ENCODE measurements at regions not wholly inside any gene's neighbourhood (a gene's known extent, or its start where the extent isn't known, plus 50 kb on each side); places are given as distances from the start of the nearest gene placed in this dataset.

DNA sequence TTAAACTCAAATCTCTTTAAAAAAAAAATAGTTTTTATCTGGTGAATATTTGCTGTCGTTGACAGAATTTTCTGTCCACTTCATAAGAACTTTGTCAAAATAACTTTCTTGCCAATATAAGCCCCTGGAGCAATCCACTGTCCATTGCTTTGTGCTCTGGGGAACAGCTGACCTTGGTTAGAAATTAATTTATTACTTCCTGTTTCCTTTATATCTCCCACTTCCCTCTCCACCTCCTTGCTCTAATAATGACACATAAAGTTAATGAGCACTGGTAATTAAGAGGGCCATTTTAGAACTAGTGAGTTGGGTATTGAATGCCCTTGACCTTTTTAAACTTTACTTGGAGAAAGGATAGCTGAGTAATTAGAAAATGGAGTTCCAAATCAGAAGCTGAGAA is 151.3 kb upstream of the LEF1 start:
- no peak overlapping the region for H3K4me3 Mint-ChIP-seq
- no peaks in the 10 kb centered on the region for H3K27me3 ChIP-seq (ENCODE audit: control insufficient read depth in 2 of 2, insufficient read depth in 2 of 2, low read length in 2 of 2)
- H3K27ac ChIP-seq (ENCODE audit: low read depth in 1 of 2, low read length in 2 of 2), result no peak overlapping the region
- no peaks in the 10 kb centered on the region for H3K79me2 ChIP-seq (ENCODE audit: insufficient read depth, low read length)
- H3K4me3 ChIP-seq (replicated peaks in 1 of 3; ENCODE audit: low read depth in 2 of 3, low read length in 3 of 3), result no peak overlapping the region
- H3K4me2 ChIP-seq (replicated peaks; ENCODE audit: extremely low read depth, low read length, poor library complexity, severe bottlenecking), result no peak overlapping the region
- H3K27me3 Mint-ChIP-seq (ENCODE audit: low read depth in 3 of 3), result no peaks in the 10 kb centered on the region
- peaks cover 0 to 6% of the 10 kb centered on the region in 2 donors for H3K9me3 ChIP-seq (replicated peaks in 1 of 2; ENCODE audit: control insufficient read depth in 1 of 2, insufficient read depth in 1 of 2, low read length in 2 of 2)
- peaks cover 0 to 7% (median 2%) of the 10 kb centered on the region in 7 donors for H3K9me3 Mint-ChIP-seq
- intact Hi-C loops (cut with micrococcal nuclease), result no loop called here
- no peaks in the 10 kb centered on the region for H3K4me1 ChIP-seq (ENCODE audit: control insufficient read depth in 1 of 2, insufficient read depth in 2 of 2, low read length in 2 of 2)
- no peak overlapping the region for H2AFZ ChIP-seq (ENCODE audit: insufficient read depth, low read depth, low read length, poor library complexity, severe bottlenecking)
- H3K36me3 Mint-ChIP-seq, result no peaks in the 10 kb centered on the region
- no peak for DNase-seq
- no peaks in the 10 kb centered on the region for H4K20me1 ChIP-seq (ENCODE audit: insufficient read depth, low read length)
- no peak overlapping the region for H3K27ac Mint-ChIP-seq
- H3K36me3 ChIP-seq (replicated peaks in 1 of 2; ENCODE audit: control insufficient read depth in 1 of 2, insufficient read depth in 2 of 2, low read length in 2 of 2), result no peaks in the 10 kb centered on the region
- TF ChIP-seq, protein P1, sequence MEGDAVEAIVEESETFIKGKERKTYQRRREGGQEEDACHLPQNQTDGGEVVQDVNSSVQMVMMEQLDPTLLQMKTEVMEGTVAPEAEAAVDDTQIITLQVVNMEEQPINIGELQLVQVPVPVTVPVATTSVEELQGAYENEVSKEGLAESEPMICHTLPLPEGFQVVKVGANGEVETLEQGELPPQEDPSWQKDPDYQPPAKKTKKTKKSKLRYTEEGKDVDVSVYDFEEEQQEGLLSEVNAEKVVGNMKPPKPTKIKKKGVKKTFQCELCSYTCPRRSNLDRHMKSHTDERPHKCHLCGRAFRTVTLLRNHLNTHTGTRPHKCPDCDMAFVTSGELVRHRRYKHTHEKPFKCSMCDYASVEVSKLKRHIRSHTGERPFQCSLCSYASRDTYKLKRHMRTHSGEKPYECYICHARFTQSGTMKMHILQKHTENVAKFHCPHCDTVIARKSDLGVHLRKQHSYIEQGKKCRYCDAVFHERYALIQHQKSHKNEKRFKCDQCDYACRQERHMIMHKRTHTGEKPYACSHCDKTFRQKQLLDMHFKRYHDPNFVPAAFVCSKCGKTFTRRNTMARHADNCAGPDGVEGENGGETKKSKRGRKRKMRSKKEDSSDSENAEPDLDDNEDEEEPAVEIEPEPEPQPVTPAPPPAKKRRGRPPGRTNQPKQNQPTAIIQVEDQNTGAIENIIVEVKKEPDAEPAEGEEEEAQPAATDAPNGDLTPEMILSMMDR (IDR thresholded peaks at IDR 0.05), result no peak
- WGBS (ENCODE audit: insufficient coverage), result no CpG with 5 or more reads among the region's 1 CpG
- no peak overlapping the region for H3K9ac ChIP-seq (ENCODE audit: insufficient read depth, low read length, poor library complexity, severe bottlenecking)
- H3K4me1 Mint-ChIP-seq, result no peaks in the 10 kb centered on the region

DNA sequence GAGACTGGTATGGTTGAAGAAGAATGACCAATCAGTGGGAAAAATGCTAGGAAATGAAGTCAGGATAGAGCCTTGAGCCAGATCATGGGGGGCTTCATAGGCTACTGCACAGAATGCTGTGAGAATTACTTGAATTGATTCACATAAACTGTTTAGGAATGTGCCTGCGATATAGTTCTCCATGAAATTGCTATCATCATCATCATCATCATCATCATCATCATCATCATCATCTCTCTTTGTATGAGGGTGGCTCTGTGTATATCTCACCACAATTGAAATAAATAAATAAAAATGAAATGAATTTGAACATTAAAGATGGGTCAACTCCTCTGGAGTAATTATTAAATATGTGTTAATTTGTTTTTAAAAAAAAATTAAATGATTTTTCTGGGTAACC is 148.6 kb upstream of the LEF1 start:
- Mint-ChIP-seq H3K4me3 (no peak overlapping the region), H3K27ac (no peak overlapping the region), H3K27me3 (ENCODE audit: low read depth in 3 of 3) (peaks cover 0 to 2% (median 0%) of the 10 kb centered on the region in 3 donors), H3K36me3 (no peaks in the 10 kb centered on the region), H3K9me3 (peaks cover 0 to 3% (median 0%) of the 10 kb centered on the region in 7 donors), H3K4me1 (no peaks in the 10 kb centered on the region)
- Histone ChIP-seq H2AFZ (ENCODE audit: insufficient read depth, low read depth, low read length, poor library complexity, severe bottlenecking) (no peak overlapping the region), H3K4me1 (ENCODE audit: control insufficient read depth in 1 of 2, insufficient read depth in 2 of 2, low read length in 2 of 2) (no peaks in the 10 kb centered on the region), H3K79me2 (ENCODE audit: insufficient read depth, low read length) (no peaks in the 10 kb centered on the region), H4K20me1 (ENCODE audit: insufficient read depth, low read length) (no peaks in the 10 kb centered on the region), H3K4me3 (replicated peaks in 1 of 3; ENCODE audit: low read depth in 2 of 3, low read length in 3 of 3) (no peak overlapping the region), H3K9ac (ENCODE audit: insufficient read depth, low read length, poor library complexity, severe bottlenecking) (no peak overlapping the region), H3K4me2 (replicated peaks; ENCODE audit: extremely low read depth, low read length, poor library complexity, severe bottlenecking) (no peak overlapping the region), H3K36me3 (replicated peaks in 1 of 2; ENCODE audit: control insufficient read depth in 1 of 2, insufficient read depth in 2 of 2, low read length in 2 of 2) (no peaks in the 10 kb centered on the region), H3K27me3 (ENCODE audit: control insufficient read depth in 2 of 2, insufficient read depth in 2 of 2, low read length in 2 of 2) (no peaks in the 10 kb centered on the region), H3K9me3 (replicated peaks in 1 of 2; ENCODE audit: control insufficient read depth in 1 of 2, insufficient read depth in 1 of 2, low read length in 2 of 2) (peaks cover 0 to 4% of the 10 kb centered on the region in 2 donors), H3K27ac (ENCODE audit: low read depth in 1 of 2, low read length in 2 of 2) (no peak overlapping the region)
- TF ChIP-seq, protein P1 (IDR thresholded peaks at IDR 0.05), result no peak
- no peak for DNase-seq
- no CpG with 5 or more reads among the region's 1 CpG for WGBS (ENCODE audit: insufficient coverage)
- intact Hi-C loops (cut with micrococcal nuclease), result no loop called here
